ENCODE measurements at regions not wholly inside any gene's neighbourhood (a gene's known extent, or its start where the extent isn't known, plus 50 kb on each side); places are given as distances from the start of the nearest gene placed in this dataset.

GRCh38 chr1:234745276-234745675 lies 135.3 kb upstream of the IRF2BP2 start:
- FAIRE-seq (no peak), DNase-seq (ENCODE audit: insufficient read length) (no peak)
- TF ChIP-seq POLR2A (IDR thresholded peaks at IDR 0.05; ENCODE audit: low read depth, low read length): no peak
- no peak for TF ChIP-seq TAF1 (IDR thresholded peaks at IDR 0.05; ENCODE audit: borderline replicate concordance, low read depth, low read length)
- no peak for TF ChIP-seq POLR2AphosphoS5 (IDR thresholded peaks at IDR 0.05; ENCODE audit: low read depth, low read length)

- no peak for TF ChIP-seq POLR2AphosphoS5 (IDR thresholded peaks at IDR 0.05; ENCODE audit: low read depth, low read length)
- TF ChIP-seq TAF1 (IDR thresholded peaks at IDR 0.05; ENCODE audit: borderline replicate concordance, low read depth, low read length): no peak
- TF ChIP-seq POLR2A (IDR thresholded peaks at IDR 0.05; ENCODE audit: low read depth, low read length): no peak
- DNase-seq (ENCODE audit: insufficient read length) (no peak), FAIRE-seq (no peak)
Observed at GRCh38 chr1:234743791-234744611, 134.0 kb upstream of the IRF2BP2 start.

DNA sequence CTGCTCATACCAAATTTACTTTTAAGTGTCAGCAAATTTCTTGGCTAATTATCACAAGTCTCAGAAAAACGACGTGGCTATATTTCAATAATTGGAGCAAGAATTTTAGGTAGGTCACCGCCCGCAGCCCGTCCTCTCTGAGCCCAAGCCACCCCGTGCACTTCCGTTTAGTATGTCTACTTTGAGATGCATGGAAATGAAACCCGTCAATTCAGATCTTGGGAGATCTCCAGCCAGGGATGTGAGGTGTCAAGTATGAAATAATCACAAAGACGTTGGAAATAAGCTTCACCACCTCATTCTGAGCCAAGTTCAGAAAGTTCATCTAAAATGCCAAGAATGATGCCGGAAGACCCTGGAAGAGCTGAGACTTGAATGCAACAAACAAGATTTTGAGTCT lies 132.6 kb upstream of the IRF2BP2 start:
- no peak for FAIRE-seq
- no peak for DNase-seq (ENCODE audit: insufficient read length)
- TF ChIP-seq TAF1 (IDR thresholded peaks at IDR 0.05; ENCODE audit: borderline replicate concordance, low read depth, low read length) (no peak), POLR2A (IDR thresholded peaks at IDR 0.05; ENCODE audit: low read depth, low read length) (no peak), POLR2AphosphoS5 (IDR thresholded peaks at IDR 0.05; ENCODE audit: low read depth, low read length) (no peak)

DNA sequence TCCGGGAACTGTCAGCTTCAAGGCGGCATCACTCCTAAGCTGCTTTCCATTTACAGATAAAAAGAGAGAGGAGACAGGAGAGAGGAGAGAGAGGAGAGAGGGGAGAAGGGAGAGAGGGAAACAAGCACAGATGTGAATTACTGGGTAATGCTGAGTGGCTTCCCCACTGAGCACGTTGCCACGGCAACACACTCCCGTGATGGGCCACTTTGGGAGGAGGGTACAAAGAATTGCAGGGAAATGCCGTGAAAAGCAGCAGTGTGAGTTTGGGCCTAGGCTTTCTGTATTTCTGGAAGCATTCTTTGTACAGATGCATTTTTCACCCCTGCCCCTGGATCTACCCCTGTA lies 128.0 kb upstream of the IRF2BP2 start:
- TF ChIP-seq POLR2A (IDR thresholded peaks at IDR 0.05; ENCODE audit: low read depth, low read length) (no peak), POLR2AphosphoS5 (IDR thresholded peaks at IDR 0.05; ENCODE audit: low read depth, low read length) (no peak), TAF1 (IDR thresholded peaks at IDR 0.05; ENCODE audit: borderline replicate concordance, low read depth, low read length) (no peak)
- DNase-seq (ENCODE audit: insufficient read length) (no peak), FAIRE-seq (no peak)

- FAIRE-seq (no peak), DNase-seq (ENCODE audit: insufficient read length) (no peak)
- TF ChIP-seq POLR2AphosphoS5 (IDR thresholded peaks at IDR 0.05; ENCODE audit: low read depth, low read length): no peak
- no peak for TF ChIP-seq TAF1 (IDR thresholded peaks at IDR 0.05; ENCODE audit: borderline replicate concordance, low read depth, low read length)
- no peak for TF ChIP-seq POLR2A (IDR thresholded peaks at IDR 0.05; ENCODE audit: low read depth, low read length)
Observed at GRCh38 chr1:234735916-234736315, 125.9 kb upstream of the IRF2BP2 start.

DNA sequence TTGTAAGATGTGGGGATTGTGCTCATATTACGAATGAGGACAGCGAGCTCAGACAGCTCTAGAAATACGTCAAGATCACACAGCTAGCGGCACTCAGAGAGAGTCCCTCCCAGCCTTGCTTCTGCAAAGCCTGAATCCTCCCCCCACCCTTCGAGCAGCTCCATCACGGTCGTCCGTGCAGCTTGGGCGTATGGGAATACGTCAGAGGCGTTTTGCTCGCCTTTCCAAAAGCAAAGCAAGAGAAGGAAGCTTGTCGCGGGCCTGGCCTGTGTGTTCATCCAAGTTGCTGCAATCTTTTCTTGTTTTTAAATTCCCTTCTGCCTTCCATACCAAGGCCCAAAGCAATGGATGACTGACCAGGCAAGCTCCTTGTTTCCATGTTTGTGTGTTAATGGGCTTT lies 125.5 kb upstream of the IRF2BP2 start:
- TF ChIP-seq TAF1 (IDR thresholded peaks at IDR 0.05; ENCODE audit: borderline replicate concordance, low read depth, low read length) (no peak), POLR2A (IDR thresholded peaks at IDR 0.05; ENCODE audit: low read depth, low read length) (no peak), POLR2AphosphoS5 (IDR thresholded peaks at IDR 0.05; ENCODE audit: low read depth, low read length) (no peak)
- DNase-seq (ENCODE audit: insufficient read length): no peak
- no peak for FAIRE-seq

- no peak for FAIRE-seq
- TF ChIP-seq POLR2A (IDR thresholded peaks at IDR 0.05; ENCODE audit: low read depth, low read length) (no peak), POLR2AphosphoS5 (IDR thresholded peaks at IDR 0.05; ENCODE audit: low read depth, low read length) (no peak), TAF1 (IDR thresholded peaks at IDR 0.05; ENCODE audit: borderline replicate concordance, low read depth, low read length) (no peak)
- no peak for DNase-seq (ENCODE audit: insufficient read length)
Observed at GRCh38 chr1:234734869-234735268, 124.9 kb upstream of the IRF2BP2 start.

GRCh38 chr1:234734412-234734835 lies 124.4 kb upstream of the IRF2BP2 start:
- FAIRE-seq (no peak), DNase-seq (ENCODE audit: insufficient read length) (no peak)
- no peak for TF ChIP-seq TAF1 (IDR thresholded peaks at IDR 0.05; ENCODE audit: borderline replicate concordance, low read depth, low read length)
- no peak for TF ChIP-seq POLR2AphosphoS5 (IDR thresholded peaks at IDR 0.05; ENCODE audit: low read depth, low read length)
- no peak for TF ChIP-seq POLR2A (IDR thresholded peaks at IDR 0.05; ENCODE audit: low read depth, low read length)

- TF ChIP-seq POLR2AphosphoS5 (IDR thresholded peaks at IDR 0.05; ENCODE audit: low read depth, low read length) (no peak), TAF1 (IDR thresholded peaks at IDR 0.05; ENCODE audit: borderline replicate concordance, low read depth, low read length) (no peak), POLR2A (IDR thresholded peaks at IDR 0.05; ENCODE audit: low read depth, low read length) (no peak)
- FAIRE-seq: no peak
- no peak for DNase-seq (ENCODE audit: insufficient read length)
Observed at GRCh38 chr1:234733427-234733826, 123.4 kb upstream of the IRF2BP2 start.

DNA sequence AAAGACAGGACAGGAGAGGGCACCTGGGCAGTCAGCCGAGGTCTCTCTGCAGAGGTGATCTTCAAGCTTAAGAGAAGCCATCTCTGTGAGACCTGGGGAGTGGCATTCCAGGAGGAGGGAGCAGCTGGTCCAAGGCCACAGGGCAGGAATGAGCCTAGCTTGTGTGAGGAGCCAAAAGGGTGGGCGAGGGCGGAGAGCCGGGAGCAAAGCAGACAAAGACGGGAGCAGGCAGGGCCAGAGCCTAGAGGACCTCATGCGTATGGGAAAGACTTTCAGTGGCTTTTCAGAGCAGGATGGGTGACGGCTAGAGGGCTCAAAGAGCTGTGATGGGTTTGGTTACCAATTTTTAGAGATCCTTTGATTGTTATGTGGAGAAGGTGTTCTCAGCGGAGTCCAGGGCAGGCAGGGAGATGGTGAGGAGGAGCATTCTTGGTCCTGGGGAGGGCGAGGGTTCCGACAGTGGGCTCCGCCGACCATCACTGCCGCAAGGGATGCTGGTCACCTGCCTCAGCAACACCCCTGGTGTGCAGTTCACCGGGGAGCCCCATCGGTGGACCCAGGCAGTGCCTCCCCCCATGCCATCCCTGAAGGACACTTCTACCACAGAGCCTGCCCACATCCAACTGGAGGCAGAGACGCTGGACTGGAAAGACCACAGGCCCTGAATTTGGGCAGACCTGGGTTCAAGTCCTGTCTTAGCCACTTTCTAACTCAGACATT lies 122.9 kb upstream of the IRF2BP2 start:
- TF ChIP-seq TAF1 (IDR thresholded peaks at IDR 0.05; ENCODE audit: borderline replicate concordance, low read depth, low read length) (no peak), POLR2AphosphoS5 (IDR thresholded peaks at IDR 0.05; ENCODE audit: low read depth, low read length) (no peak), POLR2A (IDR thresholded peaks at IDR 0.05; ENCODE audit: low read depth, low read length) (no peak)
- no peak for FAIRE-seq
- DNase-seq (ENCODE audit: insufficient read length): no peak

- TF ChIP-seq TAF1 (IDR thresholded peaks at IDR 0.05; ENCODE audit: borderline replicate concordance, low read depth, low read length): no peak
- TF ChIP-seq POLR2A (IDR thresholded peaks at IDR 0.05; ENCODE audit: low read depth, low read length): no peak
- no peak for TF ChIP-seq POLR2AphosphoS5 (IDR thresholded peaks at IDR 0.05; ENCODE audit: low read depth, low read length)
- no peak for DNase-seq (ENCODE audit: insufficient read length)
- FAIRE-seq: no peak
Observed at GRCh38 chr1:234732260-234732659, 122.3 kb upstream of the IRF2BP2 start.
